Tibial nerve (tissue), 4 donors: ENCODE measurements at regions not wholly inside any gene's neighbourhood (a gene's known extent, or its start where the extent isn't known, plus 50 kb on each side); places are given as distances from the start of the nearest gene placed in this dataset.

ENCODE experiments used
- DNase-seq, 2 donors: peaks; one replicate each; pipeline ENCODE4 v3.0.0-alpha.2; 2019; ENCODE audit warnings: low spot score in 2 of 2
- H3K27ac ChIP-seq, 4 donors: fragments of 200-600 bp; sonication (generic) in 3 of 4; one replicate each; pipeline ENCODE4 v1.5.1; 2017 to 2019; ENCODE audit warnings: mild to moderate bottlenecking in 1 of 4
- H3K27me3 ChIP-seq, 2 donors: fragments of 200-600 bp; sonication (generic) in 1 of 2; one replicate each; pipeline versions ENCODE4 v1.5.1 to v1.6.0; 2017 to 2019
- H3K36me3 ChIP-seq, 3 donors: fragments of 200-600 bp; sonication (generic); one replicate each; pipeline ENCODE4 v1.5.1; 2018 to 2019
- H3K4me1 ChIP-seq, 4 donors: fragments of 200-600 bp; sonication (generic) in 3 of 4; one replicate each; pipeline ENCODE4 v1.5.1; 2017 to 2019
- H3K4me3 ChIP-seq, 4 donors: fragments of 200-600 bp; sonication (generic) in 3 of 4; one replicate each; pipeline ENCODE4 v1.5.1; 2017 to 2019; ENCODE audit warnings: mild to moderate bottlenecking in 1 of 4, moderate library complexity in 1 of 4
- H3K9me3 ChIP-seq, 4 donors: fragments of 200-600 bp; sonication (generic) in 3 of 4; one replicate each; pipeline ENCODE4 v1.5.1; 2017 to 2019
- EP300 ChIP-seq, 2 donors: sonication (generic); formaldehyde crosslinking; IDR thresholded peaks; one replicate each; pipeline ENCODE4 v1.6.1; 2017; ENCODE audit warnings: antibody characterized with exemption in 2 of 2, mild to moderate bottlenecking in 1 of 2
- POLR2A ChIP-seq, 2 donors: fragments of 450-650 bp; IDR thresholded peaks; one replicate each; pipeline ENCODE4 v1.6.1; 2017; ENCODE audit warnings: antibody characterized with exemption in 2 of 2, mild to moderate bottlenecking in 2 of 2, moderate library complexity in 2 of 2
- WGBS, 2 donors: methylation state at CpG; one replicate each; pipeline ENCODE4 v1.1.5; 2018; 5-methylcytosine and 5-hydroxymethylcytosine counted together
- TF ChIP-seq, protein P1 (sequence below), 5 experiments: fragments of 200-600 bp in 3 of 5; fragments of 450-650 bp in 2 of 5; sonication (generic) in 3 of 5; IDR thresholded peaks; one replicate each; pipeline ENCODE4 v1.5.1; 2016 to 2019; ENCODE audit warnings: antibody characterized with exemption in 5 of 5, mild to moderate bottlenecking in 3 of 5, moderate library complexity in 2 of 5

DNA sequence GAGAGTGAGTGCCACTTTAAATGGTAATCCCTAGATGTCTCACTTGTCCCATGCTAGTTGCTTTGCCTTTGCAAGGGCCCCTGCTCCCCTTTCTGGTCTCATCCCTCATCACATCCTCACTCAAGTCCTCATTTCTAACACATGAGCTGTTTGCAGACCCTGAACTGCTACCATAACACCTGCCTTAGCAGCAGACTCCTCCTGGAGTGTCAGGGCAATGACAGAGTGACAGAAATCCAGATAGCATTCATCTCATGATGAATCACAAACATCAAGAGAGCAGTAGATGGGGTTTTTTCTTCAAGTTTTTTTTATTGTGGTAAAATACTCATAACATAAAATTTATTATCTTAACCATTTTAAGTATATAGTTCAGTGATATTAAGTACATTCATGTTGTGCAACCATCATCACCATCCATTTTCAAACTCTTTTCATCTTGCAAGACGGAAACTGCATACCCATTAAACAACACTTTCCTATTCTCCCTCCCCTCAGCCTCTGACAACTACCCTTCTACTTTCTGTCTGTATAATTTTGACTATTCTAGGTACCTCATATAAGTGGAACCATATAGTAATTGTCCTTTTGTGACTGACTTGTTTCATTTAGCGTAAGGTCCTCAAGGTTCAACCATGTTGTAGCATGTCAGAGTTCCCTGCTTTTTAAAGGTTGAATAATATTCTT, 133.2 kb upstream of the RPS6KA3 start:
- 81 to 100% methylated on average over 2 of the region's 2 CpGs for WGBS, 2 donors
- H3K9me3 ChIP-seq, result no peaks in the 10 kb centered on the region
- H3K27ac ChIP-seq, result no peak overlapping the region
- no peaks in the 10 kb centered on the region for H3K27me3 ChIP-seq
- TF ChIP-seq, protein P1, sequence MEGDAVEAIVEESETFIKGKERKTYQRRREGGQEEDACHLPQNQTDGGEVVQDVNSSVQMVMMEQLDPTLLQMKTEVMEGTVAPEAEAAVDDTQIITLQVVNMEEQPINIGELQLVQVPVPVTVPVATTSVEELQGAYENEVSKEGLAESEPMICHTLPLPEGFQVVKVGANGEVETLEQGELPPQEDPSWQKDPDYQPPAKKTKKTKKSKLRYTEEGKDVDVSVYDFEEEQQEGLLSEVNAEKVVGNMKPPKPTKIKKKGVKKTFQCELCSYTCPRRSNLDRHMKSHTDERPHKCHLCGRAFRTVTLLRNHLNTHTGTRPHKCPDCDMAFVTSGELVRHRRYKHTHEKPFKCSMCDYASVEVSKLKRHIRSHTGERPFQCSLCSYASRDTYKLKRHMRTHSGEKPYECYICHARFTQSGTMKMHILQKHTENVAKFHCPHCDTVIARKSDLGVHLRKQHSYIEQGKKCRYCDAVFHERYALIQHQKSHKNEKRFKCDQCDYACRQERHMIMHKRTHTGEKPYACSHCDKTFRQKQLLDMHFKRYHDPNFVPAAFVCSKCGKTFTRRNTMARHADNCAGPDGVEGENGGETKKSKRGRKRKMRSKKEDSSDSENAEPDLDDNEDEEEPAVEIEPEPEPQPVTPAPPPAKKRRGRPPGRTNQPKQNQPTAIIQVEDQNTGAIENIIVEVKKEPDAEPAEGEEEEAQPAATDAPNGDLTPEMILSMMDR (IDR thresholded peaks at IDR 0.05), result no peak
- no peak for TF ChIP-seq EP300 (IDR thresholded peaks at IDR 0.05)
- H3K4me3 ChIP-seq, result no peak overlapping the region
- no peak for DNase-seq
- no peaks in the 10 kb centered on the region for H3K36me3 ChIP-seq
- H3K4me1 ChIP-seq, result no peaks in the 10 kb centered on the region

DNA sequence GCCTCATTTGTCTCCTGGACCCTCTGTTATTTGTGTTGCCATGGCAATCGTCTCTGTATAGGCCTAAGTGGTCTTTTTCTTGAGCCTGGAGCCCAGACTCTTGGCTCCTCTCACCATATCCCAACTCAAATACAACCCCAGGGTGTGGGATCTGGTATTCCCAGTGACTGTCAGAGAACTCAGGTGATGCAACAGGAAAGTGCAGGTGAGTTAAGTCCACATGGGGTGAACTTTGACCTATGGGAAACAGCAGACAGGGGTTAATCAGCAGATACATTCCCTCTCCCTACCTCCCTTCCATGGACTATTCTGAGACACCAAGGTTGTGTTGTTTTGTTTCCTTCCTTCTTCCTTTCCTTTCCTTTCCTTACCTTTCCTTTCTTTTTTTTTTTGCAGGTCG, 130.9 kb upstream of the RPS6KA3 start:
- Histone ChIP-seq H3K4me1 (no peaks in the 10 kb centered on the region), H3K27me3 (no peaks in the 10 kb centered on the region), H3K27ac (no peak overlapping the region), H3K9me3 (no peaks in the 10 kb centered on the region), H3K36me3 (no peaks in the 10 kb centered on the region), H3K4me3 (no peak overlapping the region)
- WGBS, 2 donors, result 43 to 92% methylated on average over 2 of the region's 2 CpGs
- TF ChIP-seq, protein P1 (IDR thresholded peaks at IDR 0.05), result no peak
- TF ChIP-seq POLR2A (IDR thresholded peaks at IDR 0.05) (no peak), EP300 (IDR thresholded peaks at IDR 0.05) (no peak)
- no peak for DNase-seq

DNA sequence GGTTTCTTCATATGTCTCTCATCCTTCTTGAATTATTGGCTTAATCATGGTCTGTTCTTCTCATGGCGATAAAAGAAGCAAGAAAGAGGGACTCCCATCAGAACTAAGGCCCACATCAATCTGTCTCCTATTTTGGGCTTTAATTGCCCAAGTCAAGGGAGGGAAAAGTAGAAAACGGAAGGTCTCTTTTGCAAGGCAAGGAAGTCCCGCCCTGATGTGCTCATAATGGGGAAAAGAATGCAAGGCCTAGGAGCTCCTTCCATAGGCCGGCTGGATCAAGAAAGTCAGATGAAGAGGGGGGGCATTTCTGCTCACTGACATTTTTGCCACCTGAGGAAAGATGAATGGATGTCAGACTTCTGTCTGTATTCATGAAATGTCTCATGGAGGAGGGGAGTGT, 127.7 kb upstream of the RPS6KA3 start:
- no peaks in the 10 kb centered on the region for H3K9me3 ChIP-seq
- no peak for TF ChIP-seq EP300 (IDR thresholded peaks at IDR 0.05)
- TF ChIP-seq, protein P1 (IDR thresholded peaks at IDR 0.05), result no peak
- no peak for TF ChIP-seq POLR2A (IDR thresholded peaks at IDR 0.05)
- no peaks in the 10 kb centered on the region for H3K36me3 ChIP-seq
- H3K27ac ChIP-seq, result no peak overlapping the region
- 82 to 90% methylated on average over 4 of the region's 4 CpGs for WGBS, 2 donors
- H3K4me1 ChIP-seq, result no peaks in the 10 kb centered on the region
- H3K4me3 ChIP-seq, result no peak overlapping the region
- no peaks in the 10 kb centered on the region for H3K27me3 ChIP-seq
- DNase-seq, result no peak

DNA sequence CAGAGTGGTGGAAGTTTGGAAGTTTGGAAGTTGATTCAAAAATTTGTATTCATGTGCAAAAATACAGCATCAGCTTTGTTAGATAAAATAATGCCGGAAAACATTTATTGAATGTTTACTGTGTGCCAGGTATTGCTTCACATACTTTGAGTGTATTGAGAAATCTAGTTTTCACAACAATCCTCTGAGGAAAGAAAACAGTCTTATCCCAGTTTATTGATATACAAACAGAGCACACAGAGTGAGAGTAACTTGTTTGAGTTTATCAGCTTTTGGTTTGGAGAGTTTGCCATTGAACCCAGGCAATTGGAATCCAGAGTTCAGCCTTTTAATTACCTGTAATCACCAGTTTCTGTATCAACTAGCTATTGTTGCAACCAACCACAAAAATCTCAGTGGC, 127.2 kb upstream of the RPS6KA3 start:
- H3K4me1 ChIP-seq, result no peaks in the 10 kb centered on the region
- no peaks in the 10 kb centered on the region for H3K9me3 ChIP-seq
- H3K27me3 ChIP-seq, result no peaks in the 10 kb centered on the region
- no peak overlapping the region for H3K4me3 ChIP-seq
- H3K27ac ChIP-seq, result no peak overlapping the region
- no peak for TF ChIP-seq EP300 (IDR thresholded peaks at IDR 0.05)
- TF ChIP-seq POLR2A (IDR thresholded peaks at IDR 0.05), result no peak
- TF ChIP-seq, protein P1 (IDR thresholded peaks at IDR 0.05), result no peak
- no peaks in the 10 kb centered on the region for H3K36me3 ChIP-seq
- 85 to 91% methylated on average over 1 of the region's 1 CpG for WGBS, 2 donors
- DNase-seq, result no peak

DNA sequence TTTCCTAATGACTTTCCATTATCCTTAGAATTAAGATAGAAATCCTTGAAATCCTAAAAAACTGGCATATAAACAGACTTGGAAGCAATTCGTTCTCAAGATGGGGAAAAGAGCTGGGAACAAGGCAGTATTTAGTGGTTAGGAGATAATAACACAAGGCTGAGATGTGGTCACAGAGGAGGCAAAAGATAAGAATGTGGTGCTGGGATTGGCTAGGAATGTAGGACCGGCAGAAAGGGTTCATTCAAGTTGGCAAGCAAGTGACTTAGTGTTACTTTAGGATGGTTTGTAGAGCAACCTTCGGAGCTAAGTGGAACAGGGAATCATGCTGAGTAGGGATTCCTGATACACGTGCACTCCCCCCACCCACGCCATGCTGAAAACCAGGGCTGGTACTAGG, 121.9 kb upstream of the RPS6KA3 start:
- Histone ChIP-seq H3K36me3 (no peaks in the 10 kb centered on the region), H3K27me3 (no peaks in the 10 kb centered on the region), H3K4me3 (no peak overlapping the region), H3K9me3 (no peaks in the 10 kb centered on the region), H3K27ac (no peak overlapping the region), H3K4me1 (no peaks in the 10 kb centered on the region)
- TF ChIP-seq EP300 (IDR thresholded peaks at IDR 0.05), result no peak
- TF ChIP-seq, protein P1 (IDR thresholded peaks at IDR 0.05), result no peak
- TF ChIP-seq POLR2A (IDR thresholded peaks at IDR 0.05), result no peak
- WGBS, 2 donors, result 43 to 53% methylated on average over 3 to 5 of the region's 5 CpGs
- DNase-seq, result no peak
